Liver (tissue), 3 donors: ENCODE measurements at regions not wholly inside any gene's neighbourhood (a gene's known extent, or its start where the extent isn't known, plus 50 kb on each side); places are given as distances from the start of the nearest gene placed in this dataset.

Experiments
- ATF3 ChIP-seq: IDR thresholded peaks from 2 replicates; pipeline ENCODE4 v1.6.1; 2016; ENCODE audit warnings: antibody characterized with exemption
- CTCF ChIP-seq: fragments of 150-350 bp; IDR thresholded peaks from 2 replicates; pipeline ENCODE4 v1.5.1; 2017; ENCODE audit warnings: improper control_type of control experiment, low read depth, low read length; ENCODE audit not compliant: missing input control
- EGR1 ChIP-seq, 2 donors: IDR thresholded peaks; 2 replicates each; pipeline ENCODE4 v1.6.1; 2016 to 2018; ENCODE audit warnings: antibody characterized with exemption in 2 of 2, low read depth in 2 of 2
- GABPA ChIP-seq, 2 donors: IDR thresholded peaks in 1 of 2; conservative IDR thresholded peaks in 1 of 2; 2 replicates each; pipeline ENCODE4 v1.6.1; 2016; ENCODE audit warnings: antibody characterized with exemption in 2 of 2, mild to moderate bottlenecking in 1 of 2, moderate library complexity in 1 of 2
- JUND ChIP-seq, 2 donors: IDR thresholded peaks; 2 replicates each; pipeline ENCODE4 v1.6.1; 2016; ENCODE audit warnings: antibody characterized with exemption in 2 of 2
- MAX ChIP-seq: IDR thresholded peaks from 2 replicates; pipeline ENCODE4 v1.6.1; 2016; ENCODE audit warnings: antibody characterized with exemption
- RAD21 ChIP-seq, 2 donors: IDR thresholded peaks; 2 replicates each; pipeline ENCODE4 v1.6.1; 2016; ENCODE audit warnings: antibody characterized with exemption in 2 of 2, mild to moderate bottlenecking in 2 of 2
- REST ChIP-seq: IDR thresholded peaks from 2 replicates; pipeline ENCODE4 v1.6.1; 2016; ENCODE audit warnings: antibody characterized with exemption, mild to moderate bottlenecking
- RXRA ChIP-seq, 2 donors: IDR thresholded peaks; 2 replicates each; pipeline ENCODE4 v1.6.1; 2017 to 2018; ENCODE audit warnings: antibody characterized with exemption in 2 of 2, mild to moderate bottlenecking in 1 of 2
- SP1 ChIP-seq: IDR thresholded peaks from 2 replicates; pipeline ENCODE4 v1.6.1; 2018; ENCODE audit warnings: antibody characterized with exemption, mild to moderate bottlenecking
- YY1 ChIP-seq: IDR thresholded peaks from 2 replicates; pipeline ENCODE4 v1.6.1; 2016; ENCODE audit warnings: antibody characterized with exemption, mild to moderate bottlenecking
- donor health status: healthy.
- donor health status: healthy.

- no peak for TF ChIP-seq REST
- no peak for TF ChIP-seq RAD21 (IDR thresholded peaks at IDR 0.05)
- no peak for TF ChIP-seq CTCF
- TF ChIP-seq SP1: no peak
- no peak for TF ChIP-seq JUND (IDR thresholded peaks at IDR 0.05)
- TF ChIP-seq ATF3: no peak
- no peak for TF ChIP-seq MAX
- TF ChIP-seq RXRA (IDR thresholded peaks at IDR 0.05): no peak
- no peak for TF ChIP-seq YY1
- TF ChIP-seq GABPA (IDR thresholded peaks at IDR 0.05 in 1 of 2, conservative IDR thresholded peaks at IDR 0.05 in 1 of 2): no peak
- TF ChIP-seq EGR1 (IDR thresholded peaks at IDR 0.05; ENCODE audit: low read depth in 2 of 2): no peak
Measured at GRCh38 chr10:21036757-21037156, 139.6 kb upstream of the NEBL start.
